HEK293T (cell line): ENCODE measurements at regions not wholly inside any gene's neighbourhood (a gene's known extent, or its start where the extent isn't known, plus 50 kb on each side); places are given as distances from the start of the nearest gene placed in this dataset.

Experiments used
- BHLHE40 ChIP-seq: fragments of 450-650 bp; IDR thresholded peaks from 2 replicates; pipeline ENCODE4 v1.6.1; 2016; ENCODE audit warnings: mild to moderate bottlenecking, moderate library complexity, borderline replicate concordance
- FOXK2 ChIP-seq: fragments of 450-650 bp; IDR thresholded peaks from 2 replicates; pipeline ENCODE4 v1.6.1; 2016; ENCODE audit warnings: mild to moderate bottlenecking
- FOXM1 ChIP-seq: fragments of 450-650 bp; IDR thresholded peaks from 2 replicates; pipeline ENCODE4 v1.6.1; 2017; ENCODE audit warnings: mild to moderate bottlenecking, borderline replicate concordance
- SP1 ChIP-seq: fragments of 450-650 bp; IDR thresholded peaks from 2 replicates; pipeline ENCODE4 v1.6.1; 2017

GRCh38 chr4:124997124-124997523 lies 284.6 kb upstream of the ANKRD50 start:
- TF ChIP-seq FOXK2 = no peak
- TF ChIP-seq FOXM1 = no peak
- TF ChIP-seq SP1 = no peak
- no peak for TF ChIP-seq BHLHE40
